ENCODE measurements at regions not wholly inside any gene's neighbourhood (a gene's known extent, or its start where the extent isn't known, plus 50 kb on each side); places are given as distances from the start of the nearest gene placed in this dataset.

- no peak for DNase-seq
Measured at GRCh38 chrX:93264261-93265002, 408.9 kb downstream of the NAP1L3 start.

GRCh38 chrX:93259029-93259428 is 414.3 kb downstream of the NAP1L3 start:
- DNase-seq, result no peak

- no peak for DNase-seq
Measured at GRCh38 chrX:93242897-93243296, 430.5 kb downstream of the NAP1L3 start.

- DNase-seq, result peak; percentile 9
Measured at GRCh38 chrX:93235494-93236256, 437.7 kb downstream of the NAP1L3 start.

- no peak for DNase-seq
Measured at GRCh38 chrX:93229036-93229435, 444.3 kb downstream of the NAP1L3 start.
